ENCODE measurements at regions not wholly inside any gene's neighbourhood (a gene's known extent, or its start where the extent isn't known, plus 50 kb on each side); places are given as distances from the start of the nearest gene placed in this dataset.

DNA sequence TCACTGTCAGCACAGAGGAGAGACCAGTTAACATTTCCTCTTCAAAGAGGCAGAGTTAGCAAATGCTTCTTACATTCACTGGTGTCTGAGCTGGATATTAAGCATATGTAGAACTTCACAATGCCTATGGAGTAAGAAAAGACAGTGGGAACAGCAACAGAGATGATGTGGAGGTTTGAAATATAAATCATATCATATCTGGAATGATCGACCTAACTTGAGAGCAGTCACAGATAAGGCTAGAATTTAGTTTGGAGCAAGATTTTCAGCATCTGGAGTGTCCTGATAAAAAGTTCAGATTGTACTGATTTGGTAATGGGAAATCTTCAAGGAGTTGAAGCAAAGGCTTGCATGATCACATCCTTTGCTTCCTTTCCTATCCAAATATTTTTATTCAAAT, 90.5 kb upstream of the ANKRD50 start:
- H3K4me3 ChIP-seq (ENCODE audit: insufficient read depth, low read depth, low read length) = no peak overlapping the region
- DNase-seq (no peak), ATAC-seq (ENCODE audit: low read depth) (no peak)
- dilution Hi-C loops (cut with HindIII; ENCODE audit: low sequenced_read_pairs, unreplicated experiment) (no loop called here), intact Hi-C loops (cut with micrococcal nuclease) (no loop called here), in situ Hi-C loops (cut with MboI; ENCODE audit: low sequenced_read_pairs) (no loop called here)
- H3K56ac ChIP-seq (ENCODE audit: extremely low read depth, insufficient read depth, low read length) = no peak overlapping the region
- H3K27me3 ChIP-seq (ENCODE audit: control insufficient read depth, insufficient read depth, low read length) = no peaks in the 10 kb centered on the region
- H3K9me1 ChIP-seq (ENCODE audit: insufficient read depth, low read length) = no peaks in the 10 kb centered on the region
- ChIA-PET POLR2A (ENCODE audit: unreplicated experiment) (no interaction called here), CTCF (no interaction called here)
- TF ChIP-seq FOS (IDR thresholded peaks at IDR 0.05; ENCODE audit: low read depth, low read length) = no peak
- TF ChIP-seq, protein P1, sequence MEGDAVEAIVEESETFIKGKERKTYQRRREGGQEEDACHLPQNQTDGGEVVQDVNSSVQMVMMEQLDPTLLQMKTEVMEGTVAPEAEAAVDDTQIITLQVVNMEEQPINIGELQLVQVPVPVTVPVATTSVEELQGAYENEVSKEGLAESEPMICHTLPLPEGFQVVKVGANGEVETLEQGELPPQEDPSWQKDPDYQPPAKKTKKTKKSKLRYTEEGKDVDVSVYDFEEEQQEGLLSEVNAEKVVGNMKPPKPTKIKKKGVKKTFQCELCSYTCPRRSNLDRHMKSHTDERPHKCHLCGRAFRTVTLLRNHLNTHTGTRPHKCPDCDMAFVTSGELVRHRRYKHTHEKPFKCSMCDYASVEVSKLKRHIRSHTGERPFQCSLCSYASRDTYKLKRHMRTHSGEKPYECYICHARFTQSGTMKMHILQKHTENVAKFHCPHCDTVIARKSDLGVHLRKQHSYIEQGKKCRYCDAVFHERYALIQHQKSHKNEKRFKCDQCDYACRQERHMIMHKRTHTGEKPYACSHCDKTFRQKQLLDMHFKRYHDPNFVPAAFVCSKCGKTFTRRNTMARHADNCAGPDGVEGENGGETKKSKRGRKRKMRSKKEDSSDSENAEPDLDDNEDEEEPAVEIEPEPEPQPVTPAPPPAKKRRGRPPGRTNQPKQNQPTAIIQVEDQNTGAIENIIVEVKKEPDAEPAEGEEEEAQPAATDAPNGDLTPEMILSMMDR (conservative IDR thresholded peaks at IDR 0.05; ENCODE audit: low read depth, low read length) = no peak
- TF ChIP-seq, protein P2, sequence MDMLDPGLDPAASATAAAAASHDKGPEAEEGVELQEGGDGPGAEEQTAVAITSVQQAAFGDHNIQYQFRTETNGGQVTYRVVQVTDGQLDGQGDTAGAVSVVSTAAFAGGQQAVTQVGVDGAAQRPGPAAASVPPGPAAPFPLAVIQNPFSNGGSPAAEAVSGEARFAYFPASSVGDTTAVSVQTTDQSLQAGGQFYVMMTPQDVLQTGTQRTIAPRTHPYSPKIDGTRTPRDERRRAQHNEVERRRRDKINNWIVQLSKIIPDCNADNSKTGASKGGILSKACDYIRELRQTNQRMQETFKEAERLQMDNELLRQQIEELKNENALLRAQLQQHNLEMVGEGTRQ (IDR thresholded peaks at IDR 0.05; ENCODE audit: low read depth, low read length) = no peak
- no peak overlapping the region for H3K4me2 ChIP-seq (ENCODE audit: low read depth, low read length)
- no peak overlapping the region for H4K8ac ChIP-seq (ENCODE audit: low read depth in 2 of 2, low read length in 2 of 2)
- no peak overlapping the region for H3K9ac ChIP-seq (ENCODE audit: low read depth, low read length)
- no peak overlapping the region for H4K91ac ChIP-seq (ENCODE audit: insufficient read depth, low read depth, low read length)
- no peaks in the 10 kb centered on the region for H3K9me3 ChIP-seq (ENCODE audit: control insufficient read depth, insufficient read depth, low read length)
- no peak overlapping the region for H2AK5ac ChIP-seq (ENCODE audit: low read depth, low read length)
- BruUV-seq (replicated peaks) = no TSS peak
- no peak overlapping the region for H2BK120ac ChIP-seq (ENCODE audit: low read depth, low read length)
- H4K20me1 ChIP-seq (ENCODE audit: insufficient read depth, low read length) = no peaks in the 10 kb centered on the region
- no peaks in the 10 kb centered on the region for H3K36me3 ChIP-seq (ENCODE audit: control insufficient read depth, insufficient read depth, low read length)
- no peak overlapping the region for H3K18ac ChIP-seq (ENCODE audit: low read depth, low read length)
- H3K4ac ChIP-seq (ENCODE audit: low read depth, low read length) = no peak overlapping the region
- H2BK20ac ChIP-seq (ENCODE audit: low read depth, low read length) = no peak overlapping the region
- H2BK15ac ChIP-seq (ENCODE audit: low read depth, low read length) = no peak overlapping the region
- no peak overlapping the region for H3K23ac ChIP-seq (ENCODE audit: low read depth, low read length)
- no peak overlapping the region for H4K5ac ChIP-seq (ENCODE audit: low read depth, low read length)
- no CpG with 5 or more reads among the region's 1 CpG for WGBS, 2 experiments (ENCODE audit: extremely low coverage in 2 of 2, insufficient read length in 1 of 2)
- no peak overlapping the region for H2AK9ac ChIP-seq (replicated peaks; ENCODE audit: low read depth, low read length, poor library complexity)
- H2AFZ ChIP-seq (replicated peaks; ENCODE audit: low read length, poor library complexity) = no peak overlapping the region
- H3K14ac ChIP-seq (replicated peaks; ENCODE audit: low read depth, low read length) = no peak overlapping the region
- H3K27ac ChIP-seq (ENCODE audit: insufficient read depth, low read length) = no peak overlapping the region
- no peaks in the 10 kb centered on the region for H3K4me1 ChIP-seq (ENCODE audit: control insufficient read depth, insufficient read depth, low read length)
- H2BK5ac ChIP-seq (ENCODE audit: low read depth, low read length, poor library complexity, severe bottlenecking) = no peak overlapping the region
- no peaks in the 10 kb centered on the region for H3K79me1 ChIP-seq (ENCODE audit: low read depth in 1 of 2, low read length in 2 of 2)

Data from IMR-90 (cell line).